Panc1 (cell line): ENCODE measurements at regions not wholly inside any gene's neighbourhood (a gene's known extent, or its start where the extent isn't known, plus 50 kb on each side); places are given as distances from the start of the nearest gene placed in this dataset.

ENCODE experiments used
- CTCF ChIP-seq: fragments of 450-650 bp; IDR thresholded peaks from 2 replicates; pipeline ENCODE4 v1.5.1; 2017; ENCODE audit warnings: mild to moderate bottlenecking
- POLR2AphosphoS5 ChIP-seq: IDR thresholded peaks from 2 replicates; pipeline ENCODE4 v1.6.1; 2012; ENCODE audit warnings: mild to moderate bottlenecking, low read depth, low read length, moderate library complexity

GRCh38 chr9:107888773-107889227 lies 399.2 kb upstream of the KLF4 start:
- TF ChIP-seq CTCF (no peak), POLR2AphosphoS5 (no peak)
